H1 (cell line): ENCODE measurements at regions not wholly inside any gene's neighbourhood (a gene's known extent, or its start where the extent isn't known, plus 50 kb on each side); places are given as distances from the start of the nearest gene placed in this dataset.

Experiments
- EZH2 ChIP-seq: fragments of 200-600 bp; sonication (generic); IDR thresholded peaks from 2 replicates; pipeline ENCODE4 v1.7.1; 2012; ENCODE audit warnings: low read depth, mild to moderate bottlenecking, moderate library complexity, low read length, inconsistent platforms; ENCODE audit not compliant: severe bottlenecking
- JUND ChIP-seq: IDR thresholded peaks from 2 replicates; pipeline ENCODE4 v1.6.1; 2011; ENCODE audit warnings: mild to moderate bottlenecking, improper control_type of control experiment, low read length
- RNF2 ChIP-seq: fragments of 200-900, 300-1000 bp; sonication (generic); IDR thresholded peaks from 2 replicates; pipeline ENCODE4 v1.7.1; 2016; ENCODE audit warnings: borderline replicate concordance, low read depth, mild to moderate bottlenecking, antibody characterized with exemption, low read length; ENCODE audit not compliant: poor library complexity, severe bottlenecking; ENCODE audit errors: missing control alignments
- SP1 ChIP-seq: IDR thresholded peaks from 2 replicates; pipeline ENCODE4 v1.6.1; 2011; ENCODE audit warnings: low read depth, low read length
- SP2 ChIP-seq: IDR thresholded peaks from 2 replicates; pipeline ENCODE4 v1.6.1; 2012; ENCODE audit warnings: mild to moderate bottlenecking, low read length, inconsistent platforms
- TF ChIP-seq, protein P1 (sequence below), 3 experiments: IDR thresholded peaks; 1 replicate in 2 of 3; 2 replicates in 1 of 3; pipeline versions ENCODE4 v1.5.1 to v1.6.1; 2011; ENCODE audit warnings: low read length in 3 of 3, mild to moderate bottlenecking in 3 of 3, inconsistent platforms in 2 of 3, low read depth in 1 of 3, moderate library complexity in 1 of 3; ENCODE audit not compliant: insufficient read depth in 1 of 3; ENCODE audit errors: control extremely low read depth in 1 of 3

DNA sequence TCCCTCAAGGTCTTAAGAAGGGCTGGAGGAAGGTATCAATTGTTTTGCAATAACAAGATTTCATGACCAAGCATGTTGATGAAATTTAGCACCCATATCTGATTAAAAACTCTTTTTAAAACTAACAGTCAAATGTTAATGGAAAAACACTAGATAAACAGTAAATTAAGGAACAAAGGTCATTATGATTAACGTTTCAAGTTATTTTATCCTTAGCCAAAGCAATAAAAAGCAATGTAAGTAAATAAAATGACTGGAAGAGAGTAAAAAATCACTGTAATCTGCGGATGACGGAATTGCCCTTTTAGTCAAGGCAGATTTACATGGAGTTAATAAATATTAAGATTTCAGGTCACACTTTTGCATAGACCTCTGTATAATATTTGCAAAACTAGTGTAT lies 179.5 kb upstream of the KLF6 start:
- TF ChIP-seq, protein P1, sequence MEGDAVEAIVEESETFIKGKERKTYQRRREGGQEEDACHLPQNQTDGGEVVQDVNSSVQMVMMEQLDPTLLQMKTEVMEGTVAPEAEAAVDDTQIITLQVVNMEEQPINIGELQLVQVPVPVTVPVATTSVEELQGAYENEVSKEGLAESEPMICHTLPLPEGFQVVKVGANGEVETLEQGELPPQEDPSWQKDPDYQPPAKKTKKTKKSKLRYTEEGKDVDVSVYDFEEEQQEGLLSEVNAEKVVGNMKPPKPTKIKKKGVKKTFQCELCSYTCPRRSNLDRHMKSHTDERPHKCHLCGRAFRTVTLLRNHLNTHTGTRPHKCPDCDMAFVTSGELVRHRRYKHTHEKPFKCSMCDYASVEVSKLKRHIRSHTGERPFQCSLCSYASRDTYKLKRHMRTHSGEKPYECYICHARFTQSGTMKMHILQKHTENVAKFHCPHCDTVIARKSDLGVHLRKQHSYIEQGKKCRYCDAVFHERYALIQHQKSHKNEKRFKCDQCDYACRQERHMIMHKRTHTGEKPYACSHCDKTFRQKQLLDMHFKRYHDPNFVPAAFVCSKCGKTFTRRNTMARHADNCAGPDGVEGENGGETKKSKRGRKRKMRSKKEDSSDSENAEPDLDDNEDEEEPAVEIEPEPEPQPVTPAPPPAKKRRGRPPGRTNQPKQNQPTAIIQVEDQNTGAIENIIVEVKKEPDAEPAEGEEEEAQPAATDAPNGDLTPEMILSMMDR (IDR thresholded peaks at IDR 0.05; ENCODE audit: control extremely low read depth in 1 of 3, insufficient read depth in 1 of 3, low read depth in 1 of 3, low read length in 3 of 3) = no peak
- TF ChIP-seq JUND = no peak
- no peak for TF ChIP-seq SP1
- no peak for TF ChIP-seq SP2
- TF ChIP-seq RNF2 = no peak
- TF ChIP-seq EZH2 = no peak
